ENCODE measurements at regions not wholly inside any gene's neighbourhood (a gene's known extent, or its start where the extent isn't known, plus 50 kb on each side); places are given as distances from the start of the nearest gene placed in this dataset.

GRCh38 chr7:14978687-14979086 is 76.1 kb upstream of the DGKB start:
- TF ChIP-seq CTCF (conservative IDR thresholded peaks at IDR 0.05) (no peak), EZH2 (IDR thresholded peaks at IDR 0.05; ENCODE audit: low read depth) (no peak)
